Kidney capillary endothelial cell (primary cell): ENCODE measurements at regions not wholly inside any gene's neighbourhood (a gene's known extent, or its start where the extent isn't known, plus 50 kb on each side); places are given as distances from the start of the nearest gene placed in this dataset.

ENCODE experiments used
- DNase-seq: peaks from one replicate; pipeline ENCODE4 v3.0.0-alpha.2; 2018; ENCODE audit warnings: low spot score

GRCh38 chr2:139034064-139034463, 253.9 kb upstream of the NXPH2 start:
- DNase-seq = no peak

- no peak for DNase-seq
Observed at GRCh38 chr2:139033300-139033699, 253.1 kb upstream of the NXPH2 start.

- no peak for DNase-seq
Observed at GRCh38 chr2:139031722-139032121, 251.5 kb upstream of the NXPH2 start.

- no peak for DNase-seq
Observed at GRCh38 chr2:139020287-139020686, 240.1 kb upstream of the NXPH2 start.

- DNase-seq = no peak
Observed at GRCh38 chr2:139018252-139018651, 238.1 kb upstream of the NXPH2 start.

- no peak for DNase-seq
Observed at GRCh38 chr2:139007130-139007529, 226.9 kb upstream of the NXPH2 start.

GRCh38 chr2:139000131-139000785, 220.1 kb upstream of the NXPH2 start:
- DNase-seq = no peak

- DNase-seq = no peak
Observed at GRCh38 chr2:138997856-138998517, 217.8 kb upstream of the NXPH2 start.

GRCh38 chr2:138997346-138997745, 217.2 kb upstream of the NXPH2 start:
- no peak for DNase-seq

GRCh38 chr2:138994502-138994901, 214.3 kb upstream of the NXPH2 start:
- no peak for DNase-seq

- DNase-seq = no peak
Observed at GRCh38 chr2:138985881-138986280, 205.7 kb upstream of the NXPH2 start.

GRCh38 chr2:138979131-138979785, 199.1 kb upstream of the NXPH2 start:
- no peak for DNase-seq

GRCh38 chr2:138974651-138975050, 194.5 kb upstream of the NXPH2 start:
- no peak for DNase-seq

- no peak for DNase-seq
Observed at GRCh38 chr2:138964418-138964817, 184.2 kb upstream of the NXPH2 start.

- DNase-seq = no peak
Observed at GRCh38 chr2:138962686-138963085, 182.5 kb upstream of the NXPH2 start.

GRCh38 chr2:138960191-138960590, 180.0 kb upstream of the NXPH2 start:
- no peak for DNase-seq

GRCh38 chr2:138959031-138959430, 178.8 kb upstream of the NXPH2 start:
- no peak for DNase-seq

- no peak for DNase-seq
Observed at GRCh38 chr2:138956116-138956515, 175.9 kb upstream of the NXPH2 start.

- DNase-seq = no peak
Observed at GRCh38 chr2:138950486-138950885, 170.3 kb upstream of the NXPH2 start.

- DNase-seq = no peak
Observed at GRCh38 chr2:138949517-138949916, 169.3 kb upstream of the NXPH2 start.

- DNase-seq = peak; percentile 18
Observed at GRCh38 chr2:138948070-138948539, 167.9 kb upstream of the NXPH2 start.

- DNase-seq = no peak
Observed at GRCh38 chr2:138943470-138943869, 163.3 kb upstream of the NXPH2 start.

- no peak for DNase-seq
Observed at GRCh38 chr2:138942466-138942865, 162.3 kb upstream of the NXPH2 start.
